OCI-LY1 (cell line): ENCODE measurements at regions not wholly inside any gene's neighbourhood (a gene's known extent, or its start where the extent isn't known, plus 50 kb on each side); places are given as distances from the start of the nearest gene placed in this dataset.

Experiments used
- H2AFZ ChIP-seq: fragments of 200-600 bp; sonication (generic), shearing (Covaris generic); 2 replicates; pipeline ENCODE4 v1.6.0; 2014; ENCODE audit warnings: antibody characterized with exemption, mild to moderate bottlenecking, low read length
- H3F3A ChIP-seq: fragments of 200-600 bp; sonication (generic), shearing (Covaris generic); 2 replicates; pipeline ENCODE4 v1.6.0; 2014; ENCODE audit warnings: mild to moderate bottlenecking, antibody characterized with exemption, low read length, moderate library complexity; ENCODE audit not compliant: insufficient read depth
- H3K27ac ChIP-seq: fragments of 200-600 bp; sonication (generic); 2 replicates; pipeline ENCODE4 v1.5.1; 2014; ENCODE audit warnings: low read length, mixed run types, mild to moderate bottlenecking, low read depth; ENCODE audit not compliant: poor library complexity, severe bottlenecking
- H3K27me3 ChIP-seq: fragments of 200-600 bp; sonication (generic); 2 replicates; pipeline ENCODE4 v1.6.0; 2014; ENCODE audit warnings: antibody characterized with exemption, mild to moderate bottlenecking, low read length, moderate library complexity; ENCODE audit not compliant: insufficient read depth
- H3K36me3 ChIP-seq: fragments of 200-600 bp; sonication (generic); 2 replicates; pipeline ENCODE4 v1.6.1; 2014; ENCODE audit warnings: mild to moderate bottlenecking, antibody characterized with exemption, low read length, moderate library complexity, mixed read lengths; ENCODE audit not compliant: insufficient read depth
- H3K4me1 ChIP-seq: fragments of 200-600 bp; sonication (generic); 2 replicates; pipeline ENCODE4 v1.5.1; 2014; ENCODE audit warnings: mild to moderate bottlenecking, low read length, moderate library complexity; ENCODE audit not compliant: insufficient read depth, severe bottlenecking
- H3K4me2 ChIP-seq: fragments of 200-600 bp; sonication (generic), shearing (Covaris generic); 2 replicates; pipeline ENCODE4 v1.6.1; 2014; ENCODE audit warnings: low read length
- H3K4me3 ChIP-seq: fragments of 200-600 bp; sonication (generic); 2 replicates; pipeline ENCODE4 v1.5.1; 2014; ENCODE audit warnings: low read length, low read depth, mild to moderate bottlenecking, mixed read lengths; ENCODE audit not compliant: poor library complexity, severe bottlenecking
- H3K79me2 ChIP-seq: fragments of 200-600 bp; shearing (Covaris generic); 2 replicates; pipeline ENCODE4 v1.6.1; 2016; ENCODE audit warnings: mixed run types, low read length, mixed read lengths; ENCODE audit not compliant: insufficient read depth
- H3K9ac ChIP-seq: fragments of 200-600 bp; sonication (generic), shearing (Covaris generic); 2 replicates; pipeline ENCODE4 v1.6.1; 2014; ENCODE audit warnings: mild to moderate bottlenecking, low read length, mixed read lengths
- H3K9me2 ChIP-seq: fragments of 200-600 bp; sonication (generic), shearing (Covaris generic); 2 replicates; pipeline ENCODE4 v1.6.1; 2014; ENCODE audit warnings: low read depth, mild to moderate bottlenecking, low read length, mixed read lengths
- H3K9me3 ChIP-seq: fragments of 200-600 bp; shearing (Covaris generic); 2 replicates; pipeline ENCODE4 v1.6.1; 2014; ENCODE audit warnings: low read length, mixed read lengths
- H4K20me1 ChIP-seq: fragments of 200-600 bp; sonication (generic), shearing (Covaris generic); 2 replicates; pipeline ENCODE4 v1.6.0; 2016; ENCODE audit warnings: mild to moderate bottlenecking, low read length; ENCODE audit not compliant: insufficient read depth
- EZH2 ChIP-seq: fragments of 200-600 bp; sonication (generic), shearing (Covaris generic); IDR thresholded peaks from 2 replicates; pipeline ENCODE4 v1.8.0; 2017; ENCODE audit warnings: borderline replicate concordance, mixed run types, mild to moderate bottlenecking, antibody characterized with exemption, low read length, moderate library complexity, mixed read lengths
- TF ChIP-seq, protein P1 (sequence below): fragments of 200-600 bp; sonication (generic), shearing (Covaris generic); IDR thresholded peaks from 2 replicates; pipeline ENCODE4 v1.5.1; 2017; ENCODE audit warnings: mild to moderate bottlenecking, antibody characterized with exemption, low read length, moderate library complexity, mixed read lengths

DNA sequence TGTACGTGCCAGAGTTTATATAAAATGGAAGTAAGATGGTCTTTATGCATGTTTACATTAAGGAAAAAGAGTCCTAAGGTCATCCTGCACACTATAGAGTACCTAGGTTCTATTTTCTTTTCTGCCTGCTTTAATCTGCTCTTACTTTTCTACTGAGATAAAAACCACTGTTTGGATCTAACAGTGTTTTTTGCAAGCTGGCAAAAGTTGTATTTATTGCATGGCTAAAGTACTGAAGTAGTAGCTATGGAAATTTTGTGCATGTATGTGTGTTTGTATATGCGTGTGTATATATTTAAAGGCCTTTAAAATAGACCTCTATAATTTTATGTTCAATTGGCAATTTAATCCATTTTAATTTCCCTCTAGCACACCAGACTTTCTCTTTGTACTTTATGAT is 98.3 kb upstream of the CPSF6 start:
- H3K27me3 ChIP-seq: no peaks in the 10 kb centered on the region

DNA sequence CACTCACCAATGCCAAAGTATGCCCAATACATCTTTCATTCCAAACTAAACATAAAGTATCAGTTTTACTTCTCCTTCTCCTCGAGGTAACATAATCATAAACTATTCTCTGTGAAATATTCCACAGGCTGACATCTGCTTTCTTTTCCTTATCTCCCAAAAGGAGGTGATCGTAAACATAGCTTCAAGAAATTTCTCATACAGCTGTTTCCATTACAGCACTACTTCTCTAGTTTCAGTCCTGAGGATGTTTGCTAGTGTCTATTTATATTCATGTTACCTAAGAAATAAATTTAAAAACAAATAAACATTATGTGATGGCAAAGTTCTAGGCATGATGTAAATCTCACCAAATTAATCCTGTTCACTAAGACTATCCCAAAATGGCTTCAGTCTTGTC is 90.1 kb upstream of the CPSF6 start:
- Histone ChIP-seq H3K27ac (no peak overlapping the region), H3F3A (no peaks in the 10 kb centered on the region), H3K4me3 (no peak overlapping the region), H3K9ac (no peak overlapping the region), H2AFZ (no peak overlapping the region), H3K9me3 (no peaks in the 10 kb centered on the region), H3K4me2 (no peak overlapping the region), H3K4me1 (peaks cover 1% of the 10 kb centered on the region), H4K20me1 (no peaks in the 10 kb centered on the region), H3K79me2 (no peaks in the 10 kb centered on the region), H3K36me3 (no peaks in the 10 kb centered on the region), H3K9me2 (no peaks in the 10 kb centered on the region), H3K27me3 (no peaks in the 10 kb centered on the region; the same call in 1 of the 2 replicates)
- TF ChIP-seq, protein P1, sequence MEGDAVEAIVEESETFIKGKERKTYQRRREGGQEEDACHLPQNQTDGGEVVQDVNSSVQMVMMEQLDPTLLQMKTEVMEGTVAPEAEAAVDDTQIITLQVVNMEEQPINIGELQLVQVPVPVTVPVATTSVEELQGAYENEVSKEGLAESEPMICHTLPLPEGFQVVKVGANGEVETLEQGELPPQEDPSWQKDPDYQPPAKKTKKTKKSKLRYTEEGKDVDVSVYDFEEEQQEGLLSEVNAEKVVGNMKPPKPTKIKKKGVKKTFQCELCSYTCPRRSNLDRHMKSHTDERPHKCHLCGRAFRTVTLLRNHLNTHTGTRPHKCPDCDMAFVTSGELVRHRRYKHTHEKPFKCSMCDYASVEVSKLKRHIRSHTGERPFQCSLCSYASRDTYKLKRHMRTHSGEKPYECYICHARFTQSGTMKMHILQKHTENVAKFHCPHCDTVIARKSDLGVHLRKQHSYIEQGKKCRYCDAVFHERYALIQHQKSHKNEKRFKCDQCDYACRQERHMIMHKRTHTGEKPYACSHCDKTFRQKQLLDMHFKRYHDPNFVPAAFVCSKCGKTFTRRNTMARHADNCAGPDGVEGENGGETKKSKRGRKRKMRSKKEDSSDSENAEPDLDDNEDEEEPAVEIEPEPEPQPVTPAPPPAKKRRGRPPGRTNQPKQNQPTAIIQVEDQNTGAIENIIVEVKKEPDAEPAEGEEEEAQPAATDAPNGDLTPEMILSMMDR: no peak
- no peak for TF ChIP-seq EZH2

More for the DNA sequence above, 98.3 kb upstream of the CPSF6 start:
- TF ChIP-seq, protein P1: no peak
- TF ChIP-seq EZH2: no peak
- no peaks in the 10 kb centered on the region for H3K9me2 ChIP-seq
- H3K4me1 ChIP-seq: no peaks in the 10 kb centered on the region
- H3K36me3 ChIP-seq: no peaks in the 10 kb centered on the region
- no peak overlapping the region for H3K27ac ChIP-seq
- H3K4me2 ChIP-seq: no peak overlapping the region
- no peaks in the 10 kb centered on the region for H3F3A ChIP-seq
- no peak overlapping the region for H3K4me3 ChIP-seq
- H4K20me1 ChIP-seq: no peaks in the 10 kb centered on the region
- H2AFZ ChIP-seq: no peak overlapping the region
- peaks cover 6% of the 10 kb centered on the region; the same call in 1 of the 2 replicates for H3K9me3 ChIP-seq
- no peak overlapping the region for H3K9ac ChIP-seq
- no peaks in the 10 kb centered on the region for H3K79me2 ChIP-seq

DNA sequence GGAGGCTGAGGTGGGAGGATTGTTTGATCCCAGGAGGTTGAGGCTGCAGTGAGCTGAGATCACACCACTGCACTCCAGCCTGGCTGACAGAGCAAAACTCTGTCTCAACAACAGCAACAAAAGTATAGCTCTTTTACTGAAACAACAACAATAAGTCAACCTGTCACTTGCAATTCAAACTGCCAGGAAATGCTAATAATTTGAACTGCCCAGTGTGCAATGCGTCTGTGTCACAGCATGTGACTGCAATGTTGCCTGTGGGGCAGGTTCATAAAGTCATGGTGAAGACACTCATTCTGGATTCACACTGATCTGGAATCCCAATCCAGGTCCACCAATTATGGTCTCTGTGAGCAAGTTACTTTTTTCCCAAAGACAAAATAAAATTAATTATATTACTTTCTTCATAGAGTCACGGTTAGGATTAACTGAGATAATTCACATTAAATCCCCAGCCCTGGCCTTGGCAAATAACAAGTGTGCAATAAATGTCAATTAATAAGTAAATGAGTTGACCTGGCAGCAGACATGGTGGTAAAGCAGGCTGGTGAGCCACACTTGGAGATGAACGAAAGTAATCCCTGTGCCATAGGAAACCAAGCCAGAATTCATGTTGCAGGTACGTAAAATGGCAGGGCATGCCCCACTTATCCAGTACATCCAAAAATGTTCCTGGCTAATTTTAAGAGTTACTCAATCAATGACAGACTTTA is 89.1 kb upstream of the CPSF6 start:
- Histone ChIP-seq H4K20me1 (no peaks in the 10 kb centered on the region), H3K27me3 (no peaks in the 10 kb centered on the region; the same call in 1 of the 2 replicates), H2AFZ (no peak overlapping the region), H3K79me2 (no peaks in the 10 kb centered on the region), H3K27ac (no peak overlapping the region), H3K4me1 (peaks cover 11% of the 10 kb centered on the region), H3F3A (no peaks in the 10 kb centered on the region), H3K9me3 (no peaks in the 10 kb centered on the region), H3K36me3 (no peaks in the 10 kb centered on the region), H3K9me2 (no peaks in the 10 kb centered on the region), H3K4me3 (no peak overlapping the region), H3K4me2 (no peak overlapping the region), H3K9ac (no peak overlapping the region)
- TF ChIP-seq EZH2: no peak
- TF ChIP-seq, protein P1: no peak
